Astrocyte of the cerebellum (primary cell): ENCODE measurements at regions not wholly inside any gene's neighbourhood (a gene's known extent, or its start where the extent isn't known, plus 50 kb on each side); places are given as distances from the start of the nearest gene placed in this dataset.

ENCODE experiments used
- DNase-seq: peaks from one replicate; pipeline ENCODE4 v3.0.0-alpha.2; 2011; ENCODE audit warnings: low read depth
- H3K4me3 ChIP-seq: 2 replicates; pipeline ENCODE4 v1.5.1; 2011; ENCODE audit warnings: mild to moderate bottlenecking, low read depth, low read length, moderate library complexity
- CTCF ChIP-seq: IDR thresholded peaks from 2 replicates; pipeline ENCODE4 v1.5.1; 2012; ENCODE audit warnings: low read length, low read depth, moderate library complexity, mild to moderate bottlenecking; ENCODE audit errors: missing control alignments
- in situ Hi-C: cut with HindIII; loops from 2 replicates; pipeline ENCODE4 v1.10.0; 2017; ENCODE audit warnings: low sequenced_read_pairs

DNA sequence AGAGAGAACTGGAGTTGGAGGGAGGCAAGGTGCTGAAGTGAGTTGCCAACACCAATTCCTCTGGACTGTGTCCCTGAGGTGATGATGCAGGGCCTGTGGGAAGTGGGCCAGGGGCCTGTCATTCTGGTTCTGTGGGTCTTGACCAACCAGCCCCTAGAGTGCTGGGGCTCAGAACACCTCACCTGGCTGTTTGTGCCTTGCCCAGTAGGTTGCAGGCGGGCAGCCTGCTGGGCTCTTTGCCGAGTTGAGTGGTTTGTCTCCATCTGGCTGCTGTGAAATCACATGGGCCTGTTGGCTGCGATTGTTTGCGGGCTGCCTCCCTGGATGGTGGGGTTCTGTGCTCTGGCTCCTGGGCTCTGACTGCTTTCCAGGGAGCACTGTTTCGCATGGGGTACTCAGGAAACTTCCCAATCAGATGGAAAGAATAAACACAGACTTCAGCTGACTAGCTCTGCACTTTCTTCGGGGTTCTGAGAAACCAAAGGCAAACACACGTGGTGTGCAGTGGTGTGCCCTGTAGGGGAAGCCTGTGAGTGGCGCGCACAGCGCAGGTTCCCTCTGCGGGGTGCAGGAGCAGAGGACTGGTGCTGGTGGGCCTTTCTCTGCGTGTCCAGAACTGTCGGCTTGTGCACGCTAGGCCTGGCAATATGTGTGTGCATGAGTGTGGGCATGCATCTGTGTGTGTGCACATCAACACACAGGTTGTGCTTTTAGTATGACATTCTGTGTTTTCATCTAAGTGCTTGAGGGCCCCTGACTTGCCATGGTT is 95.1 kb downstream of the RHOU start:
- no peak for DNase-seq
- in situ Hi-C loops: no loop called here
- H3K4me3 ChIP-seq: no peak overlapping the region
- no peak for TF ChIP-seq CTCF

- TF ChIP-seq CTCF: no peak
- H3K4me3 ChIP-seq: no peak overlapping the region
- in situ Hi-C loops: no loop called here
- DNase-seq: peak; percentile 68
Observed at GRCh38 chr1:228830954-228831481, 95.7 kb downstream of the RHOU start.

- no peak for TF ChIP-seq CTCF
- no peak for DNase-seq
- H3K4me3 ChIP-seq: no peak overlapping the region
- in situ Hi-C loops: no loop called here
Observed at GRCh38 chr1:228833911-228834688, 98.8 kb downstream of the RHOU start.

DNA sequence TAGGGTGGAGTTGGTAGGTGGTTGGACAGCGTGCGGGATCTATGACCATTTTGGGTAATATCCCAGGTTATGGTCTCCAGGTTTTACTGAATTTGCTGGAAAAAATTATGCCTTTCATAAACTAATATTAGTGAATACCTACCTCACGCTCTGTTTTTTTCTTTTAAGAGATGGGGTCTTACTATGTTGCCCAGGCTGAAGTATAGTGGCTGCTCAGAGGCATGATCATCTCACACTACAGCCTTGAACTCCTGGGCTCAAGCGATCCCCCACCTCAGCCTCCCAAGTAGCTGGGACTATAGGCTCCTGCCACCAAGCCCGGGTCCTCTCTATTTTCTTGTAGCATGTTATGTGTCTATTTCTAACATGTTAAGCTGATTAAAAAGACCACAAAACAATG is 100.2 kb downstream of the RHOU start:
- TF ChIP-seq CTCF: no peak
- in situ Hi-C loops: no loop called here
- no peak for DNase-seq
- H3K4me3 ChIP-seq: no peak overlapping the region

GRCh38 chr1:228835911-228836310 is 100.6 kb downstream of the RHOU start:
- in situ Hi-C loops: no loop called here

More at GRCh38 chr1:228835911-228836310, 100.6 kb downstream of the RHOU start:
- no peak for TF ChIP-seq CTCF
- no peak for DNase-seq
- no peak overlapping the region for H3K4me3 ChIP-seq
